ENCODE measurements at regions not wholly inside any gene's neighbourhood (a gene's known extent, or its start where the extent isn't known, plus 50 kb on each side); places are given as distances from the start of the nearest gene placed in this dataset.

DNA sequence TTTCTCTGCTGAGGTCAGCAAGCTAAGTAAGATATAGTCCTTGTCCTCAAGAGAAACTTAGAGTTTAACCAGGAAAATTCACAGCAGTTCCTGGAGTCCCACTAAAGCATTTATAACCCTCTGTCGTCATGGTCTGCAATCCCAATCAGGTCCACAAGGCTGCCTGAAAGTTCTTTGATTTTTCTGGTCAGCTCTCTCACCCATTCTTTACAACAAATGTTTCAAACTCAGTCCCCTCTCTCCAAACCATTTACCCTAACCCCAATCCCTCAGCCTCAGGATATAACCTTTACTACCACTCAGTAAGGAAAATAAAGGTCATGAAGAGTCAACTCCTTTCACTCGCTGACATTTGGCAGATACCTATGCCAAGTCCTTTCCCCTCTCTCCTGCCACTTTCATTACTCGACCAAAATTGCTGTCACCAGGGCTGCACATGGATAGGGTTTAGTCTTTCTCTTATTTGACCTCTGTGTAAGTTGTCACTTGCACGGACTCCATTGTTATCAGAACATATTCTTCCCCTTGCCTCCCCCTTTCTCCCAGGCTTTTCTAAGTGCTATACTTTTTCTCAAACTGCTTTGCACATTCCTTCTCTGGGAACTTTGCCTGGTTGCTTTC lies 936.6 kb downstream of the NR2F1-AS1 start:
- POLR2A ChIA-PET = no interaction called here
- no CpG with 5 or more reads among the region's 4 CpGs for WGBS (ENCODE audit: insufficient coverage)
- no peak overlapping the region for H3K4me3 ChIP-seq (ENCODE audit: control extremely low read depth in 1 of 5, extremely low read depth in 1 of 5, insufficient read depth in 1 of 5, low read depth in 2 of 5, low read length in 4 of 5)
- Mint-ChIP-seq H3K27me3 (no peaks in the 10 kb centered on the region), H3K9me3 (ENCODE audit: insufficient read depth) (no peaks in the 10 kb centered on the region), H3K27ac (no peak overlapping the region), H3K4me1 (no peaks in the 10 kb centered on the region), H3K4me3 (no peak overlapping the region)
- H3K27me3 ChIP-seq (replicated peaks in 1 of 4; ENCODE audit: control extremely low read depth in 1 of 4, control insufficient read depth in 3 of 4, insufficient read depth in 4 of 4, low read length in 3 of 4) = no peaks in the 10 kb centered on the region
- no peak overlapping the region for H3K27ac ChIP-seq (ENCODE audit: low read length in 2 of 2)
- H2AFZ ChIP-seq (ENCODE audit: insufficient read depth, low read depth, low read length, poor library complexity, severe bottlenecking) = no peak overlapping the region
- H3K4me1 ChIP-seq (ENCODE audit: control insufficient read depth in 2 of 2, insufficient read depth in 2 of 2, low read length in 2 of 2) = no peaks in the 10 kb centered on the region
- CTCF ChIA-PET = no interaction called here
- no peaks in the 10 kb centered on the region for H3K79me2 ChIP-seq (ENCODE audit: control insufficient read depth, insufficient read depth, low read length)
- TF ChIP-seq EZH2 (IDR thresholded peaks at IDR 0.05; ENCODE audit: borderline replicate concordance, insufficient read depth, low read depth, low read length, poor library complexity, severe bottlenecking) = no peak
- TF ChIP-seq, protein P1, sequence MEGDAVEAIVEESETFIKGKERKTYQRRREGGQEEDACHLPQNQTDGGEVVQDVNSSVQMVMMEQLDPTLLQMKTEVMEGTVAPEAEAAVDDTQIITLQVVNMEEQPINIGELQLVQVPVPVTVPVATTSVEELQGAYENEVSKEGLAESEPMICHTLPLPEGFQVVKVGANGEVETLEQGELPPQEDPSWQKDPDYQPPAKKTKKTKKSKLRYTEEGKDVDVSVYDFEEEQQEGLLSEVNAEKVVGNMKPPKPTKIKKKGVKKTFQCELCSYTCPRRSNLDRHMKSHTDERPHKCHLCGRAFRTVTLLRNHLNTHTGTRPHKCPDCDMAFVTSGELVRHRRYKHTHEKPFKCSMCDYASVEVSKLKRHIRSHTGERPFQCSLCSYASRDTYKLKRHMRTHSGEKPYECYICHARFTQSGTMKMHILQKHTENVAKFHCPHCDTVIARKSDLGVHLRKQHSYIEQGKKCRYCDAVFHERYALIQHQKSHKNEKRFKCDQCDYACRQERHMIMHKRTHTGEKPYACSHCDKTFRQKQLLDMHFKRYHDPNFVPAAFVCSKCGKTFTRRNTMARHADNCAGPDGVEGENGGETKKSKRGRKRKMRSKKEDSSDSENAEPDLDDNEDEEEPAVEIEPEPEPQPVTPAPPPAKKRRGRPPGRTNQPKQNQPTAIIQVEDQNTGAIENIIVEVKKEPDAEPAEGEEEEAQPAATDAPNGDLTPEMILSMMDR (IDR thresholded peaks at IDR 0.05) = no peak
- intact Hi-C loops (cut with micrococcal nuclease) = no loop called here
- H3K36me3 ChIP-seq (replicated peaks in 1 of 2; ENCODE audit: control extremely low read depth in 1 of 2, control insufficient read depth in 1 of 2, extremely low read depth in 1 of 2, insufficient read depth in 2 of 2, low read length in 1 of 2) = no peaks in the 10 kb centered on the region
- no peaks in the 10 kb centered on the region for H4K20me1 ChIP-seq (ENCODE audit: control insufficient read depth, insufficient read depth, low read length, poor library complexity, severe bottlenecking)
- ATAC-seq (ENCODE audit: low read depth) = no peak
- DNase-seq = no peak
- H3K9me3 ChIP-seq (ENCODE audit: control extremely low read depth in 1 of 3, control insufficient read depth in 2 of 3, insufficient read depth in 1 of 3, low read length in 2 of 3) = no peaks in the 10 kb centered on the region
- no peak overlapping the region for H3K4me2 ChIP-seq (replicated peaks; ENCODE audit: low read depth, low read length, poor library complexity, severe bottlenecking)
- no peak overlapping the region for H3K9ac ChIP-seq (ENCODE audit: low read length)

DNA sequence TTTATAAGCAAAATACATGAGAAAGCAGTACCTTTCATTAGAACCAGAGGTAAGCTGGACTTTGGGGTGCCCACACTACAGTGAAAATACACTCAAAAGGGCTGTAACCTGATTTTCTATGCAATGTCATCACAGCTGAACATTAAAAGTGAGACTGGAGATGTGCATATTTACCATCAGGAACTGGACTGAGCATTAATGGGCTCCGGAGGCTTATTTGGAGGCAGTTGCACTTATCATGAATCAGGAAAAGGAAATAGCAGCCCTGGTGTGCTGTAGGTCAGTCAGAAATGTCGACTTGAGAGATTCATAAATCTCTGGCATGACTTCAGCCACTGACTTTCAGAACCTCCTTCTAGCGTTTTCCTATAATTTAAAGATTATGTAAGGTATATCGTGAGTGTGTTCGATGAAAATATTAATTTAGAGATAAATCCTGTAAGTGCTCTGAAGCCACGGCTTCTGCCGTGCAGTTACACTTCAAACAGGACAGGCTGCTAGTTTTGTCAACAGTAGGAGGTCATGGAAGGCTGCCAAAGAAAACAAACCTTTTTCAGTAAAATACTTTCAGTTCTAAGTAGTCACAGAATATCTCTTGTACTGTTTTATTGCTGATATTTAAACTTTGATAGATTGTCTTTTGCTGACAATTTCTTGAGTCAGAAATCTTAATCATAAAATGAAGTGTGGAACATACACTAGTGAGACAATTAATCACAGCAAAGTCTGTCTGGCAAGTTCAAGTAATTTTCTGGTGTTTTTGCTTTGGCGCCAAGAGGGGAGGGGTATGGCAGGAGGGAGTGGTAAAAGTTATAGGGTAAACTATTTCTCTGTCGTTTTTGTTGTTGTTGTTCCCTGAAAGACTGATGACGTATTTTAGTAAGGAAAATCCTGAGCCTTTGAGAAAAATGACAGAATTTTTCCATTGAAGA lies 939.7 kb downstream of the NR2F1-AS1 start:
- Histone ChIP-seq H3K4me2 (replicated peaks; ENCODE audit: low read depth, low read length, poor library complexity, severe bottlenecking) (no peak overlapping the region), H4K20me1 (ENCODE audit: control insufficient read depth, insufficient read depth, low read length, poor library complexity, severe bottlenecking) (no peaks in the 10 kb centered on the region), H3K4me1 (ENCODE audit: control insufficient read depth in 2 of 2, insufficient read depth in 2 of 2, low read length in 2 of 2) (no peaks in the 10 kb centered on the region), H3K36me3 (replicated peaks in 1 of 2; ENCODE audit: control extremely low read depth in 1 of 2, control insufficient read depth in 1 of 2, extremely low read depth in 1 of 2, insufficient read depth in 2 of 2, low read length in 1 of 2) (no peaks in the 10 kb centered on the region), H3K9me3 (ENCODE audit: control extremely low read depth in 1 of 3, control insufficient read depth in 2 of 3, insufficient read depth in 1 of 3, low read length in 2 of 3) (no peaks in the 10 kb centered on the region), H3K9ac (ENCODE audit: low read length) (no peak overlapping the region), H2AFZ (ENCODE audit: insufficient read depth, low read depth, low read length, poor library complexity, severe bottlenecking) (no peak overlapping the region), H3K27me3 (replicated peaks in 1 of 4; ENCODE audit: control extremely low read depth in 1 of 4, control insufficient read depth in 3 of 4, insufficient read depth in 4 of 4, low read length in 3 of 4) (no peaks in the 10 kb centered on the region), H3K4me3 (ENCODE audit: control extremely low read depth in 1 of 5, extremely low read depth in 1 of 5, insufficient read depth in 1 of 5, low read depth in 2 of 5, low read length in 4 of 5) (no peak overlapping the region), H3K27ac (ENCODE audit: low read length in 2 of 2) (no peak overlapping the region), H3K79me2 (ENCODE audit: control insufficient read depth, insufficient read depth, low read length) (no peaks in the 10 kb centered on the region)
- ChIA-PET CTCF (no interaction called here), POLR2A (no interaction called here)
- Mint-ChIP-seq H3K9me3 (ENCODE audit: insufficient read depth) (no peaks in the 10 kb centered on the region), H3K4me3 (no peak overlapping the region), H3K27me3 (no peaks in the 10 kb centered on the region), H3K4me1 (no peaks in the 10 kb centered on the region), H3K27ac (no peak overlapping the region)
- TF ChIP-seq EZH2 (IDR thresholded peaks at IDR 0.05; ENCODE audit: borderline replicate concordance, insufficient read depth, low read depth, low read length, poor library complexity, severe bottlenecking) = no peak
- TF ChIP-seq, protein P1 (IDR thresholded peaks at IDR 0.05) = no peak
- no CpG with 5 or more reads among the region's 10 CpGs for WGBS (ENCODE audit: insufficient coverage)
- DNase-seq (no peak), ATAC-seq (ENCODE audit: low read depth) (no peak)
- intact Hi-C loops (cut with micrococcal nuclease) = no loop called here

Measured in B cell (primary cell).